ENCODE measurements at regions not wholly inside any gene's neighbourhood (a gene's known extent, or its start where the extent isn't known, plus 50 kb on each side); places are given as distances from the start of the nearest gene placed in this dataset.

DNA sequence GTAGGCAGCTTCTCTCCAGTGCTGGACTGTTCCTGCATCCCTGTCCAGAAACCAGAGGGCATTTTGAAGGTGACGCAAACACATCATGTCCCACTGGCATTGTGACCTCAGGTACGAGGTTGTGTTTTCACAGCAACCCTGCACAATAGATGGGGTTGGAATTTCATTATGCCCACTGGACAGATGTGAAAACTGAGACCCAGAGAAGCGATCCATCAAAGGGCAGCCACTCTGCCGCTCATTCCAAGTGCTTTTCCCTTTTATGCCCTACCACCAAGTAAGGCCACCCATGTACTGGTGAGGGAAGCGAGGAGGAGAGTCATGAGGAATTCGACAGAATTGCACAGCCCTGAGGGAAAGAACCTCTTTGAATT, 63.3 kb downstream of the CALML3 start:
- no peak overlapping the region for H3K4me3 ChIP-seq
- peaks cover 35 to 62% (median 47%) of the 10 kb centered on the region in 4 donors for H3K4me1 ChIP-seq
- intact Hi-C loops (cut with DNase I): no loop called here
- WGBS: 96% methylated on average over 6 of the region's 6 CpGs
- H3K27me3 ChIP-seq: no peaks in the 10 kb centered on the region
- H3K27ac ChIP-seq (replicated peaks in 1 of 4): no peak overlapping the region
- no peaks in the 10 kb centered on the region for H3K36me3 ChIP-seq
- TF ChIP-seq, protein P1, sequence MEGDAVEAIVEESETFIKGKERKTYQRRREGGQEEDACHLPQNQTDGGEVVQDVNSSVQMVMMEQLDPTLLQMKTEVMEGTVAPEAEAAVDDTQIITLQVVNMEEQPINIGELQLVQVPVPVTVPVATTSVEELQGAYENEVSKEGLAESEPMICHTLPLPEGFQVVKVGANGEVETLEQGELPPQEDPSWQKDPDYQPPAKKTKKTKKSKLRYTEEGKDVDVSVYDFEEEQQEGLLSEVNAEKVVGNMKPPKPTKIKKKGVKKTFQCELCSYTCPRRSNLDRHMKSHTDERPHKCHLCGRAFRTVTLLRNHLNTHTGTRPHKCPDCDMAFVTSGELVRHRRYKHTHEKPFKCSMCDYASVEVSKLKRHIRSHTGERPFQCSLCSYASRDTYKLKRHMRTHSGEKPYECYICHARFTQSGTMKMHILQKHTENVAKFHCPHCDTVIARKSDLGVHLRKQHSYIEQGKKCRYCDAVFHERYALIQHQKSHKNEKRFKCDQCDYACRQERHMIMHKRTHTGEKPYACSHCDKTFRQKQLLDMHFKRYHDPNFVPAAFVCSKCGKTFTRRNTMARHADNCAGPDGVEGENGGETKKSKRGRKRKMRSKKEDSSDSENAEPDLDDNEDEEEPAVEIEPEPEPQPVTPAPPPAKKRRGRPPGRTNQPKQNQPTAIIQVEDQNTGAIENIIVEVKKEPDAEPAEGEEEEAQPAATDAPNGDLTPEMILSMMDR (IDR thresholded peaks at IDR 0.05): no peak
- TF ChIP-seq POLR2A (IDR thresholded peaks at IDR 0.05; ENCODE audit: low read depth): no peak
- no peak for TF ChIP-seq EP300 (IDR thresholded peaks at IDR 0.05)
- TF ChIP-seq POLR2AphosphoS5 (IDR thresholded peaks at IDR 0.05): no peak
- DNase-seq (ENCODE audit: extremely low spot score): no peak
- no peaks in the 10 kb centered on the region for H3K9me3 ChIP-seq

DNA sequence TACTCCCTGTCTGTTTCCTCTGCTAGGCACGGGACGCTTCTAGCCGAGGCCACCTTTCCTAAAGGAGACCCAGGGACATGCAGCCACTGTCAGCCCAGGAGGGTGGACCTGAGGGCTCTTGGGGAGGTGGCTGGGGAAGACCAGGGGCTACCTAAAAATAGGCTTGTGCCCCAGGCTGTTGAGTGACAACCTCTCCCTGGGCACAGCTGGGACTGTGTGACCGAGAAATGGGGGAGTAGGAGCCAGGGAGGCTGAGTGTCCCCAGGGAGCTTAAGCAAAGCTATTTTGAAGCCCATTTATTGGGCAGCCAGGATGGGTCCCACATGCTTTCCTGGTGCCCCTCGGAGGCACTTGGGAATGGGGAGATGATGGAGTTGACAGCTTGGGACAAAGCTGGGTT, 63.8 kb downstream of the CALML3 start:
- H3K27ac ChIP-seq (replicated peaks in 1 of 4): no peak overlapping the region
- no peaks in the 10 kb centered on the region for H3K36me3 ChIP-seq
- peaks cover 35 to 57% (median 43%) of the 10 kb centered on the region in 4 donors for H3K4me1 ChIP-seq
- H3K4me3 ChIP-seq: no peak overlapping the region
- WGBS: 91% methylated on average over 5 of the region's 5 CpGs
- TF ChIP-seq EP300 (IDR thresholded peaks at IDR 0.05) (no peak), POLR2AphosphoS5 (IDR thresholded peaks at IDR 0.05) (no peak), POLR2A (IDR thresholded peaks at IDR 0.05; ENCODE audit: low read depth) (no peak)
- TF ChIP-seq, protein P1 (IDR thresholded peaks at IDR 0.05): no peak
- no peak for DNase-seq (ENCODE audit: extremely low spot score)
- intact Hi-C loops (cut with DNase I): no loop called here
- no peaks in the 10 kb centered on the region for H3K27me3 ChIP-seq
- H3K9me3 ChIP-seq: no peaks in the 10 kb centered on the region
